ENCODE measurements at regions not wholly inside any gene's neighbourhood (a gene's known extent, or its start where the extent isn't known, plus 50 kb on each side); places are given as distances from the start of the nearest gene placed in this dataset.

DNA sequence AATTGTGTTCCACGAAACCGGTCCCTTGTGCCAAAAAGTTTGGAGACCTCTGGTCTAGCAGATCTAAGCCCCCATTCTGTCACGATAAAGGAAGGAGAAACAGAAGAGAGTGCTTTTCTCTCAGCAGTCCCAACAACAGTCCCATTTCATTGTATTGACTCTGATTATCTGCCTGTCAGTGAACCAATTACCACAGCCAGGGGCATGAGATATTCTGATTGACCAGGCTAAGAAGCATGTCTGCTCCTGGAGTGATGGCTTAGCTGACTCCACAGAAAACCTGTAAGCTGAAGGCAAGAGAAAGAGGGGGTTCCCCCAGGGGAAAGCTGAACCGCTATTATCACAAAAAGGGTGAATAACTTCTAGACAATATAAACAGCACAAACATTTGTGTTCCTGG lies 765.4 kb downstream of the SORCS1 start:
- no peak overlapping the region for H3K4me3 ChIP-seq (ENCODE audit: low read depth, low read length)
- TF ChIP-seq, protein P1, sequence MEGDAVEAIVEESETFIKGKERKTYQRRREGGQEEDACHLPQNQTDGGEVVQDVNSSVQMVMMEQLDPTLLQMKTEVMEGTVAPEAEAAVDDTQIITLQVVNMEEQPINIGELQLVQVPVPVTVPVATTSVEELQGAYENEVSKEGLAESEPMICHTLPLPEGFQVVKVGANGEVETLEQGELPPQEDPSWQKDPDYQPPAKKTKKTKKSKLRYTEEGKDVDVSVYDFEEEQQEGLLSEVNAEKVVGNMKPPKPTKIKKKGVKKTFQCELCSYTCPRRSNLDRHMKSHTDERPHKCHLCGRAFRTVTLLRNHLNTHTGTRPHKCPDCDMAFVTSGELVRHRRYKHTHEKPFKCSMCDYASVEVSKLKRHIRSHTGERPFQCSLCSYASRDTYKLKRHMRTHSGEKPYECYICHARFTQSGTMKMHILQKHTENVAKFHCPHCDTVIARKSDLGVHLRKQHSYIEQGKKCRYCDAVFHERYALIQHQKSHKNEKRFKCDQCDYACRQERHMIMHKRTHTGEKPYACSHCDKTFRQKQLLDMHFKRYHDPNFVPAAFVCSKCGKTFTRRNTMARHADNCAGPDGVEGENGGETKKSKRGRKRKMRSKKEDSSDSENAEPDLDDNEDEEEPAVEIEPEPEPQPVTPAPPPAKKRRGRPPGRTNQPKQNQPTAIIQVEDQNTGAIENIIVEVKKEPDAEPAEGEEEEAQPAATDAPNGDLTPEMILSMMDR (IDR thresholded peaks at IDR 0.05; ENCODE audit: control insufficient read depth, extremely low read depth, insufficient read depth) = no peak
- DNase-seq (ENCODE audit: low read depth) = no peak

DNA sequence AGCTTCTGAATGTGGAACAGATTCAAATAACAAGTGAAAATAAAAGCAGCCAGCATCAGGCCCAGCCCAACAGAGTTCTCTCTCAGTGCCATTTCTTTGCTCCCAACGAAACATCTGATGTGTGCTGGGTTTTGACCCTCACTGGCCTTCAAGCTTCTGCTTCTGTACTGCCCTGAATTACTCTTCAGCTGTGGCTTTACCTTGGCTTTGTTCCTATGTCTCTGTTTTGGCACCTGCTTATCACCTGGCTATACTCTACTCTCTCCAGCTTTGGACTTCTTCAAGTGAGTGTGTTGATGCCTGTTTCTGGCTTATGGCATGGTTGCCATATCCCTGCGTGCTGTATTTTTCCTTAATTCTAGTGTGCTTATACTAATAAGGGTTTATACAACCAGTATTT lies 768.3 kb downstream of the SORCS1 start:
- DNase-seq (ENCODE audit: low read depth) = no peak
- TF ChIP-seq, protein P1 (IDR thresholded peaks at IDR 0.05; ENCODE audit: control insufficient read depth, extremely low read depth, insufficient read depth) = no peak
- no peak overlapping the region for H3K4me3 ChIP-seq (ENCODE audit: low read depth, low read length)

DNA sequence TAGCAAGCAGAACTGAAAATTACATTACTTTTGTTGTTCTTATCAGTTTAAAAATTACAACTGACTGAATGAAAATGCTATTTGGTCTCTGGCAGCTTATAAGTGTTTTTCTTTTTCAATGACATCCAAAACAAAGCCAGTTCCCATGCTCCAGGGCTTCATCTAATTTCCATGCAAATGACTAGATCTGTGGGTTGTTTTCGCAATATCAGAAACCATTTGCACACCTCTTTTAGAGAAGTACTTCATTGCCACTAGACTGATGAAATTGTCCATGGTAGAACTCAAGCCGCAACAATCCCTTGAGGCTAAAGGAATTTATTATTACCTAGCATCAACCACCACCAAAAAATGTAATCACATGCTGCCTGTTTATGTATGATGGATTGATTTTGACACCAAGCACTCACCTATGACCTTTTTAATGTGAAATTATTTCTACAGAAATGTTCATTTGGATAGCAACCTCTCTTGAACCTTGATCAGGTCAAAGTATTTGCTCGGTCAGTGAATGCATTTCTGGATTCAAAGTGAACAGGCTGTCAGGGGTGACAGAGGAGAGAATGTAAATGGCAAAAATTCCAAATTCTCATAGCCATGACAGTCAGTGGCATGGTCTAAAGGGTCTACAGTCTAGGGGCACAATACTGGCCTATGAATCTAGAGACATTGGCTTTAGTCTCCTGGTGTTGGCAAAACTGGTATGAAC lies 769.3 kb downstream of the SORCS1 start:
- TF ChIP-seq, protein P1 (IDR thresholded peaks at IDR 0.05; ENCODE audit: control insufficient read depth, extremely low read depth, insufficient read depth) = no peak
- no peak overlapping the region for H3K4me3 ChIP-seq (ENCODE audit: low read depth, low read length)
- no peak for DNase-seq (ENCODE audit: low read depth)

DNA sequence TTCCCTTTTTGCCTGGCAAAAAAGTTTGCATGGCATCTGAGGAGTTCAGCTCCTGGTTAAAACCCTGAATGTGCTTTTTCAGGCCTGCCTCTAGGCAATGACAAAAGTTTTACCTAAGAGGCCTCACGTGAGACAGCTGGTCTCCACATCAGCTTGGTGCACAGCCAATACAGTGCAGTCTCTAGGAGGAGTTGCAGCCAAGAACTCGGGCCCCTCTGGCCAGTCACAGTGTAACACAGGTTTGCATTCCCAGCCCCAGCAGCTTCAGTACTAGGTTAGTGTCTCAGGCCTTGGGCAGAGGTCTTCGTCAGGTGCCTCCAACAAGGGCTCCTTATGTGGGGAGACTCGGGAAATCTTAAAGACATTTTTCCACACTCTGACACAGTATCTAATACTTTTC lies 771.7 kb downstream of the SORCS1 start:
- H3K4me3 ChIP-seq (ENCODE audit: low read depth, low read length) = no peak overlapping the region
- TF ChIP-seq, protein P1 (IDR thresholded peaks at IDR 0.05; ENCODE audit: control insufficient read depth, extremely low read depth, insufficient read depth) = no peak
- no peak for DNase-seq (ENCODE audit: low read depth)

DNA sequence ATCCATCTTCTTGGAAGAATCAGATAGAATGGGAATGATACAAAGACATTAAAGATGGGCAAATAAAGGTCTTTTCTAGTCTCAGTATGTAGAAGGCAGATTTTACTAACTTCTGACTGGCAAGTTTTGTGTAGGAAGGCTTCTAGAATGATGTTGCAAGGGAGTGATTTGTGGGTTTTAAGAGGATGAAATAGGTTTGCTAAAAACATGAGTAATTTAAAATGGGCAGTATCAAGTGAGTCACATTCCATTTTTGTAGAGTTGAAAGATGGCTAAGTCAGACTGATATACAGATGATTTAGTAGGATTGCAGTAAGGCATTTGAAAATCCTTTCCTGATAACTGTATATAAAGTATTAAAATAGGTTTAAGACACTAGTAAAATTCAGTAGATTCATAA lies 777.4 kb downstream of the SORCS1 start:
- TF ChIP-seq, protein P1 (IDR thresholded peaks at IDR 0.05; ENCODE audit: control insufficient read depth, extremely low read depth, insufficient read depth) = no peak
- no peak overlapping the region for H3K4me3 ChIP-seq (ENCODE audit: low read depth, low read length)
- DNase-seq (ENCODE audit: low read depth) = no peak

DNA sequence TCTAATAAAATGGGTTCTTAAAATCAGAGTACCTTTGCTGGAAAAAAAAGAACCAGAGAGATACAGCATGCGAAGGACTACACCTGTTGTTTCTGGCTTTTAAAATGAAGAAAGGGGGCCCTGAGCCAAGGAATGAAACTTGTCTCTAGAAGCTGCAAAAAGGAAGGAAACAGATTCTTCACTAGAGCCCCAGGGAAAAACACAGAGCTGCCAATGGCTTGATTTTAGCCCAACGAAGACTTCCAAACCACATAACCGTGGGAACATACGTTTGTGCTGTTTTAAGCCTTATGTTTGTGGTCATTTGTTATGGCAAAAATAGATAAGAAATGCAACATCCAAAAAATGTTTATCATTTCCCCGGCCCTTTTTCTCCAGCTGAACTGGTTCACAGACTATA lies 780.0 kb downstream of the SORCS1 start:
- no peak for DNase-seq (ENCODE audit: low read depth)
- TF ChIP-seq, protein P1 (IDR thresholded peaks at IDR 0.05; ENCODE audit: control insufficient read depth, extremely low read depth, insufficient read depth) = no peak
- H3K4me3 ChIP-seq (ENCODE audit: low read depth, low read length) = no peak overlapping the region

DNA sequence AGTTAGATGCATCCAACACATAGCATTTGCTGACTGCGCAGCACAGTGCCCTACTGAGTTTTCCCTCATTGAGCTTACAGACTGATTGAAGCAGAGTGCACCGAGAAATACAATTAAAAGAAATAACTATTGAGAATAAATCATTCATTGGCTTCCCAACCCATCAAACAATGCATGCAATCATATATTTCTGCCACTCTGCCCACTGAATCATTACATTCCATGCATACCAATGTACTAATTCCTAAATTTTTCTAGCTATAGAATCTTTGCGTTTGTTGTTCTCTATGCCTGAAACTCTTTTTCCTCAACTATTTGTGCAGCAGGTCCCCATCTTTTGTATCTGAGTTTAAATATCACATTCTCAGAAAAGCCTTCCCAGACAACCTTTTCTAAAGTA lies 783.8 kb downstream of the SORCS1 start:
- H3K4me3 ChIP-seq (ENCODE audit: low read depth, low read length) = no peak overlapping the region
- TF ChIP-seq, protein P1 (IDR thresholded peaks at IDR 0.05; ENCODE audit: control insufficient read depth, extremely low read depth, insufficient read depth) = no peak
- DNase-seq (ENCODE audit: low read depth) = no peak

Measured in LNCaP clone FGC (cell line).